ENCODE measurements at regions not wholly inside any gene's neighbourhood (a gene's known extent, or its start where the extent isn't known, plus 50 kb on each side); places are given as distances from the start of the nearest gene placed in this dataset.

DNA sequence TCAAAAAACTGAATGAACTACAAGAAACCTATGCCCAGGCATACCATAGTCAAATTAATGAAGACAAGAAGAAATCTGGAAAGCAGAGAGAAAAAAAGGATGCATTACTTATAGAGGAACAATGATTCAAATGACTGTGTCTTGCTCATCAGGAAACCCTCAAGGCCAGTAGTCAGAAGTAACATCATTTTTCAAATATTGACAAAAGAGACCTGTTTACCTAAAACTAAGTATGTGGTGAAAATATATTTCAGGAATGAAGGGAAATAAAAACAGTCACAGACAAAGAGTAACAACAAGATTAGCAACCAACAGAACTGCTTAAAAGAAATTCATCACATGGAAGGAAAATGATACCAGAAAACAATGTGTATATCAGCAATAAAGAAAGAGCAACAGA lies 128.4 kb downstream of the ALOX5 start:
- TF ChIP-seq CTCF (conservative IDR thresholded peaks at IDR 0.05 in 1 of 2, IDR thresholded peaks at IDR 0.05 in 1 of 2; ENCODE audit: low read depth in 1 of 2, low read length in 2 of 2) (no peak), EZH2 (IDR thresholded peaks at IDR 0.05; ENCODE audit: low read length, missing control alignments) (no peak)

All from fibroblast of lung (primary cell).